Stimulated activated CD4-positive, alpha-beta T cell treated with anti-CD3 and anti-CD28 coated beads, Interleukin-4, amount 100 ng/mL, for 24 hours (primary cell): ENCODE measurements at regions not wholly inside any gene's neighbourhood (a gene's known extent, or its start where the extent isn't known, plus 50 kb on each side); places are given as distances from the start of the nearest gene placed in this dataset.
"Not testable (repeated sequence)": the region's sequence is repeated elsewhere in the genome, so short reads cannot be mapped to it uniquely, and the experiment has no call there.

Experiments
- DNase-seq: peaks from one replicate; pipeline ENCODE4 v3.0.0-alpha.2; 2020

- no peak for DNase-seq
Measured at GRCh38 chr3:153762411-153763235, 358.6 kb upstream of the ARHGEF26 start.

- DNase-seq, result no peak
Measured at GRCh38 chr3:153767601-153768560, 353.3 kb upstream of the ARHGEF26 start.

GRCh38 chr3:153768561-153769469 is 352.4 kb upstream of the ARHGEF26 start:
- peak; percentile 62 for DNase-seq

- no peak for DNase-seq
Measured at GRCh38 chr3:153783106-153783505, 338.1 kb upstream of the ARHGEF26 start.

- DNase-seq, result no peak
Measured at GRCh38 chr3:153783741-153784480, 337.3 kb upstream of the ARHGEF26 start.

GRCh38 chr3:153785901-153786300 is 335.3 kb upstream of the ARHGEF26 start:
- no peak for DNase-seq

GRCh38 chr3:153789380-153789779 is 331.8 kb upstream of the ARHGEF26 start:
- no peak for DNase-seq

GRCh38 chr3:153797056-153797455 is 324.1 kb upstream of the ARHGEF26 start:
- DNase-seq, result not testable (repeated sequence)

GRCh38 chr3:153809097-153809496 is 312.1 kb upstream of the ARHGEF26 start:
- DNase-seq, result no peak

- DNase-seq, result no peak
Measured at GRCh38 chr3:153818338-153818737, 302.9 kb upstream of the ARHGEF26 start.

GRCh38 chr3:153820035-153820434 is 301.2 kb upstream of the ARHGEF26 start:
- no peak for DNase-seq

GRCh38 chr3:153828346-153828745 is 292.8 kb upstream of the ARHGEF26 start:
- not testable (repeated sequence) for DNase-seq

- DNase-seq, result no peak
Measured at GRCh38 chr3:153829606-153830170, 291.5 kb upstream of the ARHGEF26 start.

- DNase-seq, result no peak
Measured at GRCh38 chr3:153830552-153830951, 290.6 kb upstream of the ARHGEF26 start.

GRCh38 chr3:153835540-153835939 is 285.6 kb upstream of the ARHGEF26 start:
- DNase-seq, result no peak

- DNase-seq, result no peak
Measured at GRCh38 chr3:153840487-153840886, 280.7 kb upstream of the ARHGEF26 start.

GRCh38 chr3:153843994-153844393 is 277.2 kb upstream of the ARHGEF26 start:
- no peak for DNase-seq

- no peak for DNase-seq
Measured at GRCh38 chr3:153845311-153845710, 275.9 kb upstream of the ARHGEF26 start.

GRCh38 chr3:153848702-153849101 is 272.5 kb upstream of the ARHGEF26 start:
- no peak for DNase-seq

- no peak for DNase-seq
Measured at GRCh38 chr3:153852355-153852754, 268.8 kb upstream of the ARHGEF26 start.

- DNase-seq, result no peak
Measured at GRCh38 chr3:153853163-153853562, 268.0 kb upstream of the ARHGEF26 start.

- no peak for DNase-seq
Measured at GRCh38 chr3:153855772-153856171, 265.4 kb upstream of the ARHGEF26 start.
